GM12878 (cell line): ENCODE measurements at regions not wholly inside any gene's neighbourhood (a gene's known extent, or its start where the extent isn't known, plus 50 kb on each side); places are given as distances from the start of the nearest gene placed in this dataset.

Experiments
- ATAC-seq: fragments of 200-7000 bp; cut with Tn5 transposase; 3 replicates; pipeline ENCODE4 v1.9.1; 2020; ENCODE audit warnings: mild to moderate bottlenecking, moderate library complexity
- BruUV-seq: library from RNA; stranded (reverse); fragments of 400-500 nt; replicated peaks from 2 replicates; lab custom pipeline; 2021; lab: Mats Ljungman, UMichigan
- CTCF ChIA-PET: fragments of 300-600 bp; sonication (Branson Sonifier 250); formaldehyde crosslinking; extraction: SDS; loops from one replicate; lab custom pipeline; 2021; ENCODE audit warnings: inconsistent platforms; lab: Yijun Ruan, JAX
- POLR2A ChIA-PET: fragments of 350-600 bp; formaldehyde crosslinking; extraction: SDS; loops from one replicate; lab custom pipeline; 2021; ENCODE audit warnings: inconsistent platforms; lab: Charles Lee
- RAD21 ChIA-PET: fragments of 300-600 bp; sonication (Branson Sonifier 250); formaldehyde crosslinking; loops from one replicate; lab custom pipeline; 2023; ENCODE audit warnings: antibody characterized with exemption; ENCODE audit not compliant: unreplicated experiment; lab: Charles Lee
- SMC1A ChIA-PET: fragments of 300-600 bp; sonication (Branson Sonifier 250); formaldehyde crosslinking; loops from one replicate; lab custom pipeline; 2023; ENCODE audit not compliant: unreplicated experiment, uncharacterized antibody; lab: Charles Lee
- DNase-seq: peaks from one replicate; pipeline ENCODE4 v3.0.0-alpha.2; 2011; ENCODE audit warnings: low read depth, low spot score
- FAIRE-seq: peaks from 3 replicates; lab custom pipeline; 2011; peaks lifted over from hg19 to GRCh38; lab: Jason Lieb, UNC
- H2AFZ ChIP-seq: 2 replicates; pipeline ENCODE4 v1.6.0; 2011; ENCODE audit warnings: low read depth, low read length, control low read depth; ENCODE audit not compliant: control insufficient read depth
- H3K27ac ChIP-seq: 2 replicates; pipeline ENCODE4 v1.5.1; 2011; ENCODE audit warnings: control low read depth; ENCODE audit not compliant: control insufficient read depth, insufficient read depth
- H3K27me3 ChIP-seq, 2 experiments: replicated peaks in 1 of 2; 2 replicates each; pipeline versions ENCODE4 v1.6.0 to v1.6.1; 2011; ENCODE audit warnings: low read length in 1 of 2; ENCODE audit not compliant: control insufficient read depth in 2 of 2, insufficient read depth in 2 of 2
- H3K36me3 ChIP-seq, 2 experiments: 2 replicates each; pipeline ENCODE4 v1.5.1; 2011; ENCODE audit warnings: low read length in 1 of 2; ENCODE audit not compliant: control insufficient read depth in 2 of 2, insufficient read depth in 2 of 2
- H3K4me1 ChIP-seq: 2 replicates; pipeline ENCODE4 v1.6.1; 2011; ENCODE audit warnings: mild to moderate bottlenecking, low read length, moderate library complexity, mixed read lengths; ENCODE audit not compliant: control insufficient read depth, insufficient read depth
- H3K4me2 ChIP-seq: 2 replicates; pipeline ENCODE4 v1.6.0; 2011; ENCODE audit warnings: control low read depth; ENCODE audit not compliant: control insufficient read depth, insufficient read depth
- H3K4me3 ChIP-seq: fragments of 200-600 bp; sonication (generic); 2 replicates; pipeline ENCODE4 v1.5.1; 2016
- H3K79me2 ChIP-seq: 2 replicates; pipeline ENCODE4 v1.6.0; 2011; ENCODE audit warnings: low read length; ENCODE audit not compliant: control insufficient read depth, insufficient read depth
- H3K9ac ChIP-seq: 2 replicates; pipeline ENCODE4 v1.8.0; 2011; ENCODE audit warnings: low read length, control low read depth, mixed read lengths; ENCODE audit not compliant: control insufficient read depth, insufficient read depth
- H3K9me3 ChIP-seq: replicated peaks from 3 replicates; pipeline ENCODE4 v1.5.1; 2011; ENCODE audit warnings: mild to moderate bottlenecking, low read length; ENCODE audit not compliant: control insufficient read depth, insufficient read depth
- H4K20me1 ChIP-seq: 2 replicates; pipeline ENCODE4 v1.6.0; 2011; ENCODE audit not compliant: control insufficient read depth, insufficient read depth
- CBX3 ChIP-seq: fragments of 200-600 bp; sonication (generic); IDR thresholded peaks from 2 replicates; pipeline ENCODE4 v1.6.1; 2016; ENCODE audit warnings: low read depth, borderline replicate concordance
- CEBPZ ChIP-seq: fragments of 150-350 bp; IDR thresholded peaks from 2 replicates; pipeline ENCODE4 v1.6.1; 2016; ENCODE audit warnings: low read depth, low read length
- CHD2 ChIP-seq: IDR thresholded peaks from 2 replicates; pipeline ENCODE4 v1.6.1; 2011; ENCODE audit warnings: low read depth, low read length, improper control_type of control experiment, borderline replicate concordance
- GATAD2B ChIP-seq: fragments of 450-650 bp; conservative IDR thresholded peaks from 2 replicates; pipeline ENCODE4 v1.6.1; 2017; ENCODE audit warnings: low read depth, mild to moderate bottlenecking, moderate library complexity
- LARP7 ChIP-seq: fragments of 450-650 bp; IDR thresholded peaks from 2 replicates; pipeline ENCODE4 v1.6.1; 2017; ENCODE audit warnings: mild to moderate bottlenecking
- MXI1 ChIP-seq: fragments of 150-350 bp; IDR thresholded peaks from 2 replicates; pipeline ENCODE4 v1.6.1; 2011; ENCODE audit warnings: low read depth, mild to moderate bottlenecking, inconsistent platforms, low read length, improper control_type of control experiment
- NR2F1 ChIP-seq: fragments of 450-650 bp; conservative IDR thresholded peaks from 2 replicates; pipeline ENCODE4 v1.6.1; 2017; ENCODE audit warnings: mild to moderate bottlenecking
- STAT3 ChIP-seq: IDR thresholded peaks from 2 replicates; pipeline ENCODE4 v1.6.1; 2011; ENCODE audit warnings: low read depth, low read length, improper control_type of control experiment
- WGBS: methylation state at CpG from one replicate; pipeline ENCODE4 v1.1.6; 2016; ENCODE audit warnings: low lambda C conversion rate; ENCODE audit not compliant: insufficient replicate concordance, insufficient coverage; ENCODE audit errors: missing lambda C conversion rate; 5-methylcytosine and 5-hydroxymethylcytosine counted together
- in situ Hi-C: fragments of 300-500 bp; cut with MboI; formaldehyde crosslinking; loops from 9 replicates; pipeline ENCODE4 v1.14.3; 2018; ENCODE audit warnings: mixed read lengths
- intact Hi-C: fragments of 100-400 bp; cut with micrococcal nuclease; formaldehyde crosslinking; loops from one replicate; pipeline ENCODE4 v1.14.2; 2022; ENCODE audit not compliant: unreplicated experiment

- FAIRE-seq (no peak), ATAC-seq (no peak), DNase-seq (no peak)
- Histone ChIP-seq H3K4me3 (no peak overlapping the region), H3K9me3 (no peaks in the 10 kb centered on the region; the same call in 2 of the 3 replicates), H3K27me3 (no peaks in the 10 kb centered on the region), H3K36me3 (no peaks in the 10 kb centered on the region), H3K4me2 (no peak overlapping the region), H3K27ac (no peak overlapping the region), H3K9ac (no peak overlapping the region), H3K4me1 (peaks cover 12% of the 10 kb centered on the region), H2AFZ (no peak overlapping the region), H3K79me2 (no peaks in the 10 kb centered on the region), H4K20me1 (no peaks in the 10 kb centered on the region)
- CTCF ChIA-PET: no interaction called here
- RAD21 ChIA-PET: interaction anchor here (0.9 kb wide), 1 partner anchor 49 kb away, joined by 3 read pairs; no protein-coding TSS in a partner anchor
- in situ Hi-C loops: no loop called here
- SMC1A ChIA-PET: interaction anchor here (0.9 to 1.8 kb wide), 3 partner anchors 9 to 23 kb away, joined by 3 to 9 read pairs (median 4); no protein-coding TSS in a partner anchor
- no peak for TF ChIP-seq MXI1
- no peak for TF ChIP-seq CEBPZ
- TF ChIP-seq CBX3: no peak
- no peak for TF ChIP-seq CHD2
- no peak for TF ChIP-seq GATAD2B
- no peak for TF ChIP-seq STAT3
- no peak for TF ChIP-seq NR2F1
- no peak for TF ChIP-seq LARP7
- intact Hi-C loops: no loop called here
- POLR2A ChIA-PET: interaction anchor here (0.6 kb wide), 1 partner anchor 200 kb away, joined by 3 read pairs; no protein-coding TSS in a partner anchor
- BruUV-seq: no TSS peak
- 77% methylated on average over 21 of the region's 21 CpGs for WGBS
Observed at GRCh38 chr2:147686365-147686764, 158.5 kb upstream of the ACVR2A start.
